H9 (cell line): ENCODE measurements at regions not wholly inside any gene's neighbourhood (a gene's known extent, or its start where the extent isn't known, plus 50 kb on each side); places are given as distances from the start of the nearest gene placed in this dataset.

Experiments used
- DNase-seq: peaks from one replicate; pipeline ENCODE4 v3.0.0-alpha.2; 2017
- H2AFZ ChIP-seq: one replicate; pipeline ENCODE4 v1.6.1; 2013; ENCODE audit warnings: mild to moderate bottlenecking, low read length, control low read depth, moderate library complexity
- H2AK5ac ChIP-seq: 2 replicates; pipeline ENCODE4 v1.6.1; 2013; ENCODE audit warnings: low read length, control low read depth, mixed read lengths; ENCODE audit not compliant: insufficient read length
- H2BK120ac ChIP-seq: one replicate; pipeline ENCODE4 v1.6.1; 2013; ENCODE audit warnings: low read depth, mild to moderate bottlenecking, low read length, control low read depth, inconsistent platforms; ENCODE audit not compliant: poor library complexity, severe bottlenecking
- H2BK12ac ChIP-seq: 2 replicates; pipeline ENCODE4 v1.6.1; 2013; ENCODE audit warnings: low read length, control low read depth, mixed read lengths, low read depth; ENCODE audit not compliant: insufficient read length
- H2BK15ac ChIP-seq: 2 replicates; pipeline ENCODE4 v1.6.1; 2013; ENCODE audit warnings: low read depth, low read length, control low read depth
- H2BK20ac ChIP-seq: one replicate; pipeline ENCODE4 v1.6.1; 2013; ENCODE audit warnings: low read depth, mild to moderate bottlenecking, low read length, control low read depth, inconsistent platforms; ENCODE audit not compliant: poor library complexity, severe bottlenecking
- H2BK5ac ChIP-seq: 2 replicates; pipeline ENCODE4 v1.6.1; 2013; ENCODE audit warnings: low read length, control low read depth, mixed read lengths; ENCODE audit not compliant: insufficient read length
- H3K14ac ChIP-seq: 2 replicates; pipeline ENCODE4 v1.6.1; 2013; ENCODE audit warnings: low read length, control low read depth; ENCODE audit not compliant: insufficient read depth
- H3K18ac ChIP-seq: 2 replicates; pipeline ENCODE4 v1.6.1; 2013; ENCODE audit warnings: low read depth, mild to moderate bottlenecking, mixed read lengths, low read length, control low read depth; ENCODE audit not compliant: insufficient read length
- H3K23ac ChIP-seq: 2 replicates; pipeline ENCODE4 v1.6.1; 2013; ENCODE audit warnings: low read length, control low read depth, mixed read lengths, low read depth; ENCODE audit not compliant: insufficient read length
- H3K23me2 ChIP-seq: 2 replicates; pipeline ENCODE4 v1.6.1; 2013; ENCODE audit warnings: low read depth, mild to moderate bottlenecking, mixed read lengths, low read length, control low read depth; ENCODE audit not compliant: insufficient read length, poor library complexity, severe bottlenecking
- H3K27ac ChIP-seq: 2 replicates; pipeline ENCODE4 v1.5.1; 2013; ENCODE audit warnings: low read length, control low read depth, mixed read lengths, low read depth; ENCODE audit not compliant: insufficient read length
- H3K27me3 ChIP-seq: 2 replicates; pipeline ENCODE4 v1.6.1; 2013; ENCODE audit warnings: low read length, control low read depth, inconsistent platforms; ENCODE audit not compliant: insufficient read depth
- H3K4ac ChIP-seq: 2 replicates; pipeline ENCODE4 v1.6.1; 2013; ENCODE audit warnings: low read depth, mild to moderate bottlenecking, control low read depth, inconsistent platforms, low read length, moderate library complexity
- H3K4me1 ChIP-seq: 2 replicates; pipeline ENCODE4 v1.6.1; 2013; ENCODE audit warnings: low read length, control low read depth, inconsistent platforms; ENCODE audit not compliant: insufficient read depth
- H3K4me2 ChIP-seq: 2 replicates; pipeline ENCODE4 v1.6.1; 2013; ENCODE audit warnings: low read length, control low read depth, mixed read lengths; ENCODE audit not compliant: insufficient read length, insufficient read depth
- H3K56ac ChIP-seq: 2 replicates; pipeline ENCODE4 v1.6.1; 2013; ENCODE audit warnings: low read depth, mild to moderate bottlenecking, mixed read lengths, low read length, control low read depth; ENCODE audit not compliant: insufficient read length
- H3K79me1 ChIP-seq: 2 replicates; pipeline ENCODE4 v1.6.1; 2013; ENCODE audit warnings: low read depth, mild to moderate bottlenecking, moderate library complexity, low read length, control low read depth, inconsistent platforms; ENCODE audit not compliant: insufficient read depth, poor library complexity, severe bottlenecking
- H3K79me2 ChIP-seq: 2 replicates; pipeline ENCODE4 v1.6.1; 2013; ENCODE audit warnings: low read length, control low read depth, inconsistent platforms; ENCODE audit not compliant: insufficient read depth
- H3K9ac ChIP-seq: 2 replicates; pipeline ENCODE4 v1.6.1; 2013; ENCODE audit warnings: low read length, control low read depth, mixed read lengths; ENCODE audit not compliant: insufficient read length; ENCODE audit errors: extremely low read depth
- H3K9me3 ChIP-seq: one replicate; pipeline ENCODE4 v1.6.1; 2013; ENCODE audit warnings: low read depth, low read length, inconsistent platforms; ENCODE audit not compliant: control insufficient read depth
- H3T11ph ChIP-seq: one replicate; pipeline ENCODE4 v1.6.1; 2013; ENCODE audit warnings: mild to moderate bottlenecking, low read length, control low read depth, inconsistent platforms
- H4K20me1 ChIP-seq: one replicate; pipeline ENCODE4 v1.6.1; 2013; ENCODE audit not compliant: control insufficient read depth, insufficient read length, insufficient read depth
- H4K5ac ChIP-seq: 2 replicates; pipeline ENCODE4 v1.6.1; 2013; ENCODE audit warnings: low read depth, mild to moderate bottlenecking, mixed read lengths, low read length, control low read depth; ENCODE audit not compliant: insufficient read length
- H4K8ac ChIP-seq: replicated peaks from 2 replicates; pipeline ENCODE4 v1.6.1; 2013; ENCODE audit warnings: low read length, control low read depth, mixed read lengths, low read depth; ENCODE audit not compliant: insufficient read length
- H4K91ac ChIP-seq: 2 replicates; pipeline ENCODE4 v1.6.1; 2013; ENCODE audit warnings: low read depth, mild to moderate bottlenecking, moderate library complexity, mixed read lengths, low read length, control low read depth; ENCODE audit not compliant: insufficient read length
- H3K27ac Mint-ChIP-seq, 3 experiments: 2 replicates in 2 of 3; 3 replicates in 1 of 3; pipeline ENCODE4 v1.8.0; 2020 to 2021; ENCODE audit warnings: mixed read lengths in 3 of 3, mild to moderate bottlenecking in 1 of 3, moderate library complexity in 1 of 3
- H3K27me3 Mint-ChIP-seq: 2 replicates; pipeline ENCODE4 v1.8.0; 2021; ENCODE audit warnings: low read depth, mild to moderate bottlenecking, moderate library complexity, mixed read lengths
- H3K36me3 Mint-ChIP-seq, 3 experiments: 2 replicates in 2 of 3; 3 replicates in 1 of 3; pipeline ENCODE4 v1.8.0; 2020 to 2021; ENCODE audit warnings: low read depth in 3 of 3, mixed read lengths in 3 of 3; ENCODE audit not compliant: insufficient read depth in 1 of 3
- H3K4me1 Mint-ChIP-seq, 2 experiments: 2 replicates each; pipeline ENCODE4 v1.8.0; 2020; ENCODE audit warnings: mixed read lengths in 2 of 2
- H3K4me3 Mint-ChIP-seq, 2 experiments: 2 replicates in 1 of 2; 3 replicates in 1 of 2; pipeline ENCODE4 v1.8.0; 2020 to 2021; ENCODE audit warnings: mild to moderate bottlenecking in 2 of 2, mixed read lengths in 2 of 2, moderate library complexity in 1 of 2
- H3K9me3 Mint-ChIP-seq, 2 experiments: 2 replicates in 1 of 2; 3 replicates in 1 of 2; pipeline ENCODE4 v1.8.0; 2020; ENCODE audit warnings: mild to moderate bottlenecking in 2 of 2, mixed read lengths in 2 of 2, moderate library complexity in 1 of 2
- WGBS: extraction: QIAGEN DNeasy Blood & Tissue Kit; methylation state at CpG from one replicate; pipeline ENCODE4 v1.1.7; 2013; ENCODE audit warnings: missing lambda C conversion rate, low lambda C conversion rate, mixed read lengths; ENCODE audit not compliant: insufficient read length; ENCODE audit errors: extremely low coverage; 5-methylcytosine and 5-hydroxymethylcytosine counted together
- TF ChIP-seq, protein P1 (sequence below): fragments of 200-600 bp; sonication (generic); conservative IDR thresholded peaks from 3 replicates; pipeline ENCODE4 v1.8.0; 2021; ENCODE audit warnings: antibody characterized with exemption, mild to moderate bottlenecking

DNA sequence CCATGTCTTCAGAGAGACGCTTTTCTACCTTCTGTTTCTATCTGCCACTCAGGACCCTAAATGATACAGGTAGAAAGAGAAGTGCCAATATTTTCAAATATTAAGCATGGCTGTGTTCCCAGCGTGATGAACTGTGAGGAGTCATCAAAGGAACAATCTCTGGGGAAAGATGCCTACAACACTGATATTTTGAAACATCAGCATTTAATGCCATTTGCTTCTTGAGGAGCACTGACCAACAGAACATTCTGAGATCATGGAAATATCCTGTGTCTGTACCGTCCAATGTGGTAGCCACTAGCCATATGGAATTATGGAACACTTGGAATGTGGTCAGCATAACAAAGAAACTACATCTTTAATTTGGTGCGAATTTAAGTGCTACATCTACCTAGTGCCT is 117.9 kb upstream of the COL6A5 start:
- Histone ChIP-seq H2BK120ac (no peak overlapping the region), H3K4ac (no peak overlapping the region), H3K23me2 (no peaks in the 10 kb centered on the region), H3K79me2 (no peaks in the 10 kb centered on the region), H2AK5ac (no peak overlapping the region), H3T11ph (no peak overlapping the region), H2BK20ac (no peak overlapping the region), H3K23ac (no peak overlapping the region), H4K20me1 (no peaks in the 10 kb centered on the region), H4K8ac (no peak overlapping the region), H3K18ac (no peak overlapping the region), H3K56ac (no peak overlapping the region), H2BK15ac (no peak overlapping the region), H3K9ac (no peak overlapping the region), H2AFZ (no peak overlapping the region), H3K4me2 (no peak overlapping the region), H3K9me3 (no peaks in the 10 kb centered on the region), H4K91ac (no peak overlapping the region), H2BK5ac (no peak overlapping the region), H3K79me1 (no peaks in the 10 kb centered on the region), H3K14ac (no peak overlapping the region), H3K27me3 (no peaks in the 10 kb centered on the region; the same call in 1 of the 2 replicates), H3K4me1 (no peaks in the 10 kb centered on the region), H3K27ac (no peak overlapping the region), H2BK12ac (no peak overlapping the region), H4K5ac (no peak overlapping the region)
- WGBS = no CpG with 5 or more reads among the region's 4 CpGs
- no peak for DNase-seq
- TF ChIP-seq, protein P1, sequence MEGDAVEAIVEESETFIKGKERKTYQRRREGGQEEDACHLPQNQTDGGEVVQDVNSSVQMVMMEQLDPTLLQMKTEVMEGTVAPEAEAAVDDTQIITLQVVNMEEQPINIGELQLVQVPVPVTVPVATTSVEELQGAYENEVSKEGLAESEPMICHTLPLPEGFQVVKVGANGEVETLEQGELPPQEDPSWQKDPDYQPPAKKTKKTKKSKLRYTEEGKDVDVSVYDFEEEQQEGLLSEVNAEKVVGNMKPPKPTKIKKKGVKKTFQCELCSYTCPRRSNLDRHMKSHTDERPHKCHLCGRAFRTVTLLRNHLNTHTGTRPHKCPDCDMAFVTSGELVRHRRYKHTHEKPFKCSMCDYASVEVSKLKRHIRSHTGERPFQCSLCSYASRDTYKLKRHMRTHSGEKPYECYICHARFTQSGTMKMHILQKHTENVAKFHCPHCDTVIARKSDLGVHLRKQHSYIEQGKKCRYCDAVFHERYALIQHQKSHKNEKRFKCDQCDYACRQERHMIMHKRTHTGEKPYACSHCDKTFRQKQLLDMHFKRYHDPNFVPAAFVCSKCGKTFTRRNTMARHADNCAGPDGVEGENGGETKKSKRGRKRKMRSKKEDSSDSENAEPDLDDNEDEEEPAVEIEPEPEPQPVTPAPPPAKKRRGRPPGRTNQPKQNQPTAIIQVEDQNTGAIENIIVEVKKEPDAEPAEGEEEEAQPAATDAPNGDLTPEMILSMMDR = no peak
- no peaks in the 10 kb centered on the region for H3K9me3 Mint-ChIP-seq
- H3K27me3 Mint-ChIP-seq = no peaks in the 10 kb centered on the region; the same call in 1 of the 2 replicates
- H3K36me3 Mint-ChIP-seq = no peaks in the 10 kb centered on the region
- H3K4me1 Mint-ChIP-seq = peaks cover 2% of the 10 kb centered on the region in 2 experiments; a peak in 3 of 4 replicates
- H3K4me3 Mint-ChIP-seq = no peak overlapping the region
- no peak overlapping the region for H3K27ac Mint-ChIP-seq
